ENCODE measurements at regions not wholly inside any gene's neighbourhood (a gene's known extent, or its start where the extent isn't known, plus 50 kb on each side); places are given as distances from the start of the nearest gene placed in this dataset.

DNA sequence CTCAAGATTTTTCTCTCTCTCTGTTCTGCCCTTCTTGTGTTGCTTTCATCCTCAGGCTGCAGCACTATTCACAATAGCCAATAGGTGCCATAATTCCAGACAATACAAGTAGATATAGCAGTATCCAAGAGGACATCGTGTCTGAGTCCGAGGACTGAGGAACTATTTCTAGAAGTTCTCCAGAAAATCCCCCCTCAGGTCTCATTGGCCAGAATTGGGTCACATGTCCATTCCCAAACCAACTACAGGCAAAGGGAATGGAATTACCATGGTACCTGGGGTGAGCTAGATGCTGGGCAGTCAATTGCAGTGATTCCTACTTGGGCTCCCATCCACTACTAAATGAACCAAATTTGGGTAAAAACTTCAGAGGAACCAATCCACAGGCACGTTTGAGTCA, 301.9 kb upstream of the RASGEF1B start:
- Histone ChIP-seq H3K36me3 (no peaks in the 10 kb centered on the region), H3K4me3 (no peak overlapping the region), H3K27ac (no peak overlapping the region), H3K9me3 (no peaks in the 10 kb centered on the region), H3K4me1 (no peaks in the 10 kb centered on the region), H3K27me3 (no peaks in the 10 kb centered on the region)
- no peak for DNase-seq
- intact Hi-C loops (cut with DNase I; ENCODE audit: low total_unique reads): no loop called here
- TF ChIP-seq POLR2A (IDR thresholded peaks at IDR 0.05): no peak
- TF ChIP-seq, protein P1, sequence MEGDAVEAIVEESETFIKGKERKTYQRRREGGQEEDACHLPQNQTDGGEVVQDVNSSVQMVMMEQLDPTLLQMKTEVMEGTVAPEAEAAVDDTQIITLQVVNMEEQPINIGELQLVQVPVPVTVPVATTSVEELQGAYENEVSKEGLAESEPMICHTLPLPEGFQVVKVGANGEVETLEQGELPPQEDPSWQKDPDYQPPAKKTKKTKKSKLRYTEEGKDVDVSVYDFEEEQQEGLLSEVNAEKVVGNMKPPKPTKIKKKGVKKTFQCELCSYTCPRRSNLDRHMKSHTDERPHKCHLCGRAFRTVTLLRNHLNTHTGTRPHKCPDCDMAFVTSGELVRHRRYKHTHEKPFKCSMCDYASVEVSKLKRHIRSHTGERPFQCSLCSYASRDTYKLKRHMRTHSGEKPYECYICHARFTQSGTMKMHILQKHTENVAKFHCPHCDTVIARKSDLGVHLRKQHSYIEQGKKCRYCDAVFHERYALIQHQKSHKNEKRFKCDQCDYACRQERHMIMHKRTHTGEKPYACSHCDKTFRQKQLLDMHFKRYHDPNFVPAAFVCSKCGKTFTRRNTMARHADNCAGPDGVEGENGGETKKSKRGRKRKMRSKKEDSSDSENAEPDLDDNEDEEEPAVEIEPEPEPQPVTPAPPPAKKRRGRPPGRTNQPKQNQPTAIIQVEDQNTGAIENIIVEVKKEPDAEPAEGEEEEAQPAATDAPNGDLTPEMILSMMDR (IDR thresholded peaks at IDR 0.05): no peak

DNA sequence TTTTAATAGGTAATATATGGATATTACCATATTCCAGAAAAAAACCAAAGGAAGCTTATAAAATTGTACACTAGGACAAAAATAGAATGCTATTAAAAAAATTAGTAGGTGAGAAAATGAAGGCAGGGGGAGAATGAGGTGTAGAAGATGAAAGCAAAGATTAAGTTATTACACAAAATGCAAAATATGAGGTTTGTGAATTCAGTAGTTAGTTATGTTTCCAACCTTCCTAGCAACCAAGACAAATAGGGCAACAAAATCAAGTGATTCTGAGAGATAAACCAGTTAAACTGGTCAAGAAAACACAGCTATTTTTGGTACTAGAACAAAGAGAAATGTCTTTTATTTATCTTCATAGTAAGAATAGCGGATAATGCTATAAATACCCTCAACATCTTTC, 300.0 kb upstream of the RASGEF1B start:
- TF ChIP-seq, protein P1 (IDR thresholded peaks at IDR 0.05): no peak
- TF ChIP-seq POLR2A (IDR thresholded peaks at IDR 0.05): no peak
- H3K4me3 ChIP-seq: no peak overlapping the region
- H3K9me3 ChIP-seq: no peaks in the 10 kb centered on the region
- intact Hi-C loops (cut with DNase I; ENCODE audit: low total_unique reads): no loop called here
- no peaks in the 10 kb centered on the region for H3K27me3 ChIP-seq
- no peaks in the 10 kb centered on the region for H3K4me1 ChIP-seq
- no peak overlapping the region for H3K27ac ChIP-seq
- DNase-seq: no peak
- H3K36me3 ChIP-seq: no peaks in the 10 kb centered on the region

DNA sequence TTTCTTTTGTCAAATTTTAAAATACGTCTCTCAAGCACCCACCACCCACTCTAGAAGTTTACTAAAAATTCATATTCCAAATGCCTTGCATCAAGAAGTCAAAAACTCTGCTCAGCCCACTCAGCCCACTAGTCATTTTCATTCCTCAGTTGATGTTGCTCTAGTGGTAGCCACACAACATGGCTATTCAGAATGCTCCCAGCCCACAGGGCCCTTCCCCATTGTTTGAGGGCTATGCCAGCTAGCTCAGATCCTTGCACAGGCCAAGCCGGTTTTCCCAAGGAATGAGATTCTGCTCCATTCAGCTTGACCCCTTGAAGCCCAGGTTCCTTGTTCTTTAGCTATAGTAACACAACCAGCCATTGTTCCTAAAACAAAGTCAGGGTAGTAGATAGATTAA, 297.5 kb upstream of the RASGEF1B start:
- Histone ChIP-seq H3K36me3 (no peaks in the 10 kb centered on the region), H3K27me3 (no peaks in the 10 kb centered on the region), H3K27ac (no peak overlapping the region), H3K4me1 (no peaks in the 10 kb centered on the region), H3K4me3 (no peak overlapping the region), H3K9me3 (no peaks in the 10 kb centered on the region)
- no peak for DNase-seq
- intact Hi-C loops (cut with DNase I; ENCODE audit: low total_unique reads): loop anchor here (10.0 kb wide), 1 partner anchor 256 kb away; no protein-coding TSS in a partner anchor
- no peak for TF ChIP-seq POLR2A (IDR thresholded peaks at IDR 0.05)
- TF ChIP-seq, protein P1 (IDR thresholded peaks at IDR 0.05): no peak

DNA sequence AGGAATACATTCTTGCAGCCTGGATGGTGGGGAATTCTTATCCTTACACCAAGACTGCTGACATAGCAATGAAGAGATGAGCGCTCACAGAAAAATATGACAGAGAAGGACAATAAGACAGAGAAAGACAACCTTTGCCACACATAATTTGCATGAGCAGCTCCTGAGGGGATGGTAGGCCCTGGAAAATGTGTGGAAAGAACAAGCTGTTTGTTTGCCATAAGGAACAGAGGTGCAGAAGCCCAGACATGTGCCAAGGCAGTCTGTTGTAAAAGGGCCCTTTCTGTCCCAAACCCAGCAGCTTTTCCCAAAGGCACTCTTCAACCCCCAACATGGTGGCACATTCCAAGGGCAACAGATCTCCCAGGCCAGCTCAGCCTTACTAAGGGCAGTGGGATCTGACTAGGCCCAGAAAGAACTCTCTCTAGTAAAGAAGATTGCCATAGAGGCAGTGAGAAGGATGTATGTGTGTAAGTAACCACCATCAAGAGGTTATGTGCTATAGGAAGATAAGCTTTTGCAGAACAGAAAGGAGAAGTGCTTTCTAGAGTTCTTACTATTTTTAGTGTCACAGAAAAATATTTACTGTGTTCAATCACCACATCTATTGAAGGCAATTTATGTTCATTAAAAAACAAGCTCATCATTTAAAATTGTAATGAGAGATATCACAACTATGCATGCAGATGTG, 287.0 kb upstream of the RASGEF1B start:
- Histone ChIP-seq H3K27me3 (no peaks in the 10 kb centered on the region), H3K4me3 (no peak overlapping the region), H3K27ac (no peak overlapping the region), H3K9me3 (no peaks in the 10 kb centered on the region), H3K36me3 (no peaks in the 10 kb centered on the region), H3K4me1 (no peaks in the 10 kb centered on the region)
- no peak for DNase-seq
- TF ChIP-seq, protein P1 (IDR thresholded peaks at IDR 0.05): no peak
- no peak for TF ChIP-seq POLR2A (IDR thresholded peaks at IDR 0.05)
- intact Hi-C loops (cut with DNase I; ENCODE audit: low total_unique reads): no loop called here

DNA sequence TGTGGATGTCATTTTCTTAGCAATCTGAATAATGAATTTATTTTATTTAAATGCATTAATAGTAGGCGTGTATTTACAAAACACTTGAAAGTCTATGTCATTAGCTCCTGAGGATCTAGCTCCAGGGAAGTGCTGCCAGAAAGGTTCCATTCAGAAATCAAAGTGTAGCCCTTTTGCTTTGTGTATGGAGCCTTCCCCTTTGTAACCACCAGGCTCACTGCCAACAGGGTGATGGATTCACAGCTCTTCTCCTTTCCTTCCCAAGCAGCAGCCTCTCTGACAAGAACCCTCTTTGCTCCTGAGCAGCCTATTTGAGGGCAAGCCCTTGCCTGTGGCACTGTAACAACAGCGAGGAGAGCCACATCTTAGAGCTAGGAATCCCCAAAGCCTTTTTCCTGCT, 286.0 kb upstream of the RASGEF1B start:
- Histone ChIP-seq H3K9me3 (no peaks in the 10 kb centered on the region), H3K36me3 (no peaks in the 10 kb centered on the region), H3K4me1 (no peaks in the 10 kb centered on the region), H3K4me3 (no peak overlapping the region), H3K27ac (no peak overlapping the region), H3K27me3 (no peaks in the 10 kb centered on the region)
- DNase-seq: no peak
- intact Hi-C loops (cut with DNase I; ENCODE audit: low total_unique reads): no loop called here
- TF ChIP-seq, protein P1 (IDR thresholded peaks at IDR 0.05): no peak
- no peak for TF ChIP-seq POLR2A (IDR thresholded peaks at IDR 0.05)
